ENCODE measurements at regions not wholly inside any gene's neighbourhood (a gene's known extent, or its start where the extent isn't known, plus 50 kb on each side); places are given as distances from the start of the nearest gene placed in this dataset.

DNA sequence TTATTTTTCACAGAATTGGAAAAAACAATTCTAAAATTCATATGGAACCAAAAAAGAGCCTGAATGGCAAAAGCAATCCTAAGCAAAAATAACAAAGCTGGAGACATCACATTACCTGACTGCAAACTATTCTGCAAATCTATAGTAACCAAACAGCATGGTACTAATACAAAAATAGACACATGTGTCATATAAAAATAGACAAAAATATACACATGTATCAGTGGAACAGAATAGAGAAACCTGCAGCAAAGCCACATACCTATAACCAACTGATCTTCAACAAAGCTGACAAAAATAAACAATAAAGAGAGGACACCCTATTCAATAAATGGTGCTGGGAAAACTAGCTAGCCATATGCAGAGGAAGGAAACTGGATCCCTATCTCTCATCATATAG is 259.6 kb downstream of the IGSF11 start:
- TF ChIP-seq GLIS3 (CRISPR knock-in tag; IDR thresholded peaks at IDR 0.05) (no peak), ESRRG (CRISPR knock-in tag; IDR thresholded peaks at IDR 0.05) (no peak), PPARA (CRISPR knock-in tag; IDR thresholded peaks at IDR 0.05; ENCODE audit: borderline replicate concordance) (no peak), TOX (CRISPR knock-in tag; IDR thresholded peaks at IDR 0.05; ENCODE audit: borderline replicate concordance) (no peak), CSDC2 (CRISPR knock-in tag; IDR thresholded peaks at IDR 0.05) (no peak), ZNF70 (CRISPR knock-in tag; IDR thresholded peaks at IDR 0.05) (no peak), BACH2 (CRISPR knock-in tag; IDR thresholded peaks at IDR 0.05; ENCODE audit: borderline replicate concordance) (no peak), ZFP30 (CRISPR knock-in tag; IDR thresholded peaks at IDR 0.05) (no peak), RARB (CRISPR knock-in tag; IDR thresholded peaks at IDR 0.05) (no peak), ISL1 (CRISPR knock-in tag; IDR thresholded peaks at IDR 0.05) (no peak), ZC3H10 (CRISPR knock-in tag; IDR thresholded peaks at IDR 0.05) (no peak), ZFP3 (CRISPR knock-in tag; IDR thresholded peaks at IDR 0.05) (no peak), ZNF8 (CRISPR knock-in tag; IDR thresholded peaks at IDR 0.05) (no peak), TCF4 (CRISPR knock-in tag; IDR thresholded peaks at IDR 0.05; ENCODE audit: borderline replicate concordance) (no peak), SNAI2 (CRISPR knock-in tag; IDR thresholded peaks at IDR 0.05) (no peak)
- TF ChIP-seq, protein P1, sequence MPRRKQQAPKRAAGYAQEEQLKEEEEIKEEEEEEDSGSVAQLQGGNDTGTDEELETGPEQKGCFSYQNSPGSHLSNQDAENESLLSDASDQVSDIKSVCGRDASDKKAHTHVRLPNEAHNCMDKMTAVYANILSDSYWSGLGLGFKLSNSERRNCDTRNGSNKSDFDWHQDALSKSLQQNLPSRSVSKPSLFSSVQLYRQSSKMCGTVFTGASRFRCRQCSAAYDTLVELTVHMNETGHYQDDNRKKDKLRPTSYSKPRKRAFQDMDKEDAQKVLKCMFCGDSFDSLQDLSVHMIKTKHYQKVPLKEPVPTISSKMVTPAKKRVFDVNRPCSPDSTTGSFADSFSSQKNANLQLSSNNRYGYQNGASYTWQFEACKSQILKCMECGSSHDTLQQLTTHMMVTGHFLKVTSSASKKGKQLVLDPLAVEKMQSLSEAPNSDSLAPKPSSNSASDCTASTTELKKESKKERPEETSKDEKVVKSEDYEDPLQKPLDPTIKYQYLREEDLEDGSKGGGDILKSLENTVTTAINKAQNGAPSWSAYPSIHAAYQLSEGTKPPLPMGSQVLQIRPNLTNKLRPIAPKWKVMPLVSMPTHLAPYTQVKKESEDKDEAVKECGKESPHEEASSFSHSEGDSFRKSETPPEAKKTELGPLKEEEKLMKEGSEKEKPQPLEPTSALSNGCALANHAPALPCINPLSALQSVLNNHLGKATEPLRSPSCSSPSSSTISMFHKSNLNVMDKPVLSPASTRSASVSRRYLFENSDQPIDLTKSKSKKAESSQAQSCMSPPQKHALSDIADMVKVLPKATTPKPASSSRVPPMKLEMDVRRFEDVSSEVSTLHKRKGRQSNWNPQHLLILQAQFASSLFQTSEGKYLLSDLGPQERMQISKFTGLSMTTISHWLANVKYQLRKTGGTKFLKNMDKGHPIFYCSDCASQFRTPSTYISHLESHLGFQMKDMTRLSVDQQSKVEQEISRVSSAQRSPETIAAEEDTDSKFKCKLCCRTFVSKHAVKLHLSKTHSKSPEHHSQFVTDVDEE (CRISPR knock-in tag; IDR thresholded peaks at IDR 0.05): no peak
- TF ChIP-seq, protein P2, sequence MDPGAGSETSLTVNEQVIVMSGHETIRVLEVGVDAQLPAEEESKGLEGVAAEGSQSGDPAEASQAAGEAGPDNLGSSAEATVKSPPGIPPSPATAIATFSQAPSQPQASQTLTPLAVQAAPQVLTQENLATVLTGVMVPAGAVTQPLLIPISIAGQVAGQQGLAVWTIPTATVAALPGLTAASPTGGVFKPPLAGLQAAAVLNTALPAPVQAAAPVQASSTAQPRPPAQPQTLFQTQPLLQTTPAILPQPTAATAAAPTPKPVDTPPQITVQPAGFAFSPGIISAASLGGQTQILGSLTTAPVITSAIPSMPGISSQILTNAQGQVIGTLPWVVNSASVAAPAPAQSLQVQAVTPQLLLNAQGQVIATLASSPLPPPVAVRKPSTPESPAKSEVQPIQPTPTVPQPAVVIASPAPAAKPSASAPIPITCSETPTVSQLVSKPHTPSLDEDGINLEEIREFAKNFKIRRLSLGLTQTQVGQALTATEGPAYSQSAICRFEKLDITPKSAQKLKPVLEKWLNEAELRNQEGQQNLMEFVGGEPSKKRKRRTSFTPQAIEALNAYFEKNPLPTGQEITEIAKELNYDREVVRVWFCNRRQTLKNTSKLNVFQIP (CRISPR knock-in tag; IDR thresholded peaks at IDR 0.05; ENCODE audit: borderline replicate concordance, low read depth): no peak
- TF ChIP-seq, protein P3, sequence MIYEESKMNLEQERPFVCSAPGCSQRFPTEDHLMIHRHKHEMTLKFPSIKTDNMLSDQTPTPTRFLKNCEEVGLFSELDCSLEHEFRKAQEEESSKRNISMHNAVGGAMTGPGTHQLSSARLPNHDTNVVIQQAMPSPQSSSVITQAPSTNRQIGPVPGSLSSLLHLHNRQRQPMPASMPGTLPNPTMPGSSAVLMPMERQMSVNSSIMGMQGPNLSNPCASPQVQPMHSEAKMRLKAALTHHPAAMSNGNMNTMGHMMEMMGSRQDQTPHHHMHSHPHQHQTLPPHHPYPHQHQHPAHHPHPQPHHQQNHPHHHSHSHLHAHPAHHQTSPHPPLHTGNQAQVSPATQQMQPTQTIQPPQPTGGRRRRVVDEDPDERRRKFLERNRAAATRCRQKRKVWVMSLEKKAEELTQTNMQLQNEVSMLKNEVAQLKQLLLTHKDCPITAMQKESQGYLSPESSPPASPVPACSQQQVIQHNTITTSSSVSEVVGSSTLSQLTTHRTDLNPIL (CRISPR knock-in tag; IDR thresholded peaks at IDR 0.05; ENCODE audit: low read depth): no peak
- TF ChIP-seq, protein P4, sequence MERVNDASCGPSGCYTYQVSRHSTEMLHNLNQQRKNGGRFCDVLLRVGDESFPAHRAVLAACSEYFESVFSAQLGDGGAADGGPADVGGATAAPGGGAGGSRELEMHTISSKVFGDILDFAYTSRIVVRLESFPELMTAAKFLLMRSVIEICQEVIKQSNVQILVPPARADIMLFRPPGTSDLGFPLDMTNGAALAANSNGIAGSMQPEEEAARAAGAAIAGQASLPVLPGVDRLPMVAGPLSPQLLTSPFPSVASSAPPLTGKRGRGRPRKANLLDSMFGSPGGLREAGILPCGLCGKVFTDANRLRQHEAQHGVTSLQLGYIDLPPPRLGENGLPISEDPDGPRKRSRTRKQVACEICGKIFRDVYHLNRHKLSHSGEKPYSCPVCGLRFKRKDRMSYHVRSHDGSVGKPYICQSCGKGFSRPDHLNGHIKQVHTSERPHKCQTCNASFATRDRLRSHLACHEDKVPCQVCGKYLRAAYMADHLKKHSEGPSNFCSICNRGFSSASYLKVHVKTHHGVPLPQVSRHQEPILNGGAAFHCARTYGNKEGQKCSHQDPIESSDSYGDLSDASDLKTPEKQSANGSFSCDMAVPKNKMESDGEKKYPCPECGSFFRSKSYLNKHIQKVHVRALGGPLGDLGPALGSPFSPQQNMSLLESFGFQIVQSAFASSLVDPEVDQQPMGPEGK (CRISPR knock-in tag; IDR thresholded peaks at IDR 0.05; ENCODE audit: borderline replicate concordance): no peak
- TF ChIP-seq, protein P5, sequence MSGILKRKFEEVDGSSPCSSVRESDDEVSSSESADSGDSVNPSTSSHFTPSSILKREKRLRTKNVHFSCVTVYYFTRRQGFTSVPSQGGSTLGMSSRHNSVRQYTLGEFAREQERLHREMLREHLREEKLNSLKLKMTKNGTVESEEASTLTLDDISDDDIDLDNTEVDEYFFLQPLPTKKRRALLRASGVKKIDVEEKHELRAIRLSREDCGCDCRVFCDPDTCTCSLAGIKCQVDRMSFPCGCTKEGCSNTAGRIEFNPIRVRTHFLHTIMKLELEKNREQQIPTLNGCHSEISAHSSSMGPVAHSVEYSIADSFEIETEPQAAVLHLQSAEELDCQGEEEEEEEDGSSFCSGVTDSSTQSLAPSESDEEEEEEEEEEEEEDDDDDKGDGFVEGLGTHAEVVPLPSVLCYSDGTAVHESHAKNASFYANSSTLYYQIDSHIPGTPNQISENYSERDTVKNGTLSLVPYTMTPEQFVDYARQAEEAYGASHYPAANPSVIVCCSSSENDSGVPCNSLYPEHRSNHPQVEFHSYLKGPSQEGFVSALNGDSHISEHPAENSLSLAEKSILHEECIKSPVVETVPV (CRISPR knock-in tag; IDR thresholded peaks at IDR 0.05): no peak
- no peak for ATAC-seq

DNA sequence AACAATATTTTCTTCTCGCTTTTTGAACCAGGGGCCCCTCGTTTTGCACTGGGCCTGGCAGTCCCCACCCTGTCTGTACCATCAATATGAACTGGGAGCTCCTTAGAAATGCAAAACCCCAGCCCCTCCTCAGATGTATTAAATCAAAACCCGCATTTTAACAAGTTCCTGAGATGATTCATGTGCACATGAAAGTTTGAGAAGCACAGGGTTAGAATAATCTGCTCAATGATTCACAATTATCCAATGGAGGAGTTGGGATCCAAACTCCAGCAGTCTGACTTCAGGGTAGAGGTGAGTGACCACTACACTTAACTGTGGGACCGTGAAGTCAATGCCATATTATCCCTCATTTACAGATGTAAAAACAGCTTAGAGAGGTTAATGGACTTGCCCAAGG is 256.4 kb downstream of the IGSF11 start:
- no peak for ATAC-seq

More for the DNA sequence above, 256.4 kb downstream of the IGSF11 start:
- TF ChIP-seq ISL1 (CRISPR knock-in tag; IDR thresholded peaks at IDR 0.05): no peak
- TF ChIP-seq TCF4 (CRISPR knock-in tag; IDR thresholded peaks at IDR 0.05; ENCODE audit: borderline replicate concordance): no peak
- TF ChIP-seq, protein P4 (CRISPR knock-in tag; IDR thresholded peaks at IDR 0.05; ENCODE audit: borderline replicate concordance): no peak
- no peak for TF ChIP-seq ESRRG (CRISPR knock-in tag; IDR thresholded peaks at IDR 0.05)
- TF ChIP-seq ZNF70 (CRISPR knock-in tag; IDR thresholded peaks at IDR 0.05): no peak
- TF ChIP-seq TOX (CRISPR knock-in tag; IDR thresholded peaks at IDR 0.05; ENCODE audit: borderline replicate concordance): no peak
- TF ChIP-seq ZNF8 (CRISPR knock-in tag; IDR thresholded peaks at IDR 0.05): no peak
- TF ChIP-seq CSDC2 (CRISPR knock-in tag; IDR thresholded peaks at IDR 0.05): no peak
- TF ChIP-seq OSR1 (CRISPR knock-in tag; IDR thresholded peaks at IDR 0.05): no peak
- no peak for TF ChIP-seq ZNF565 (CRISPR knock-in tag; conservative IDR thresholded peaks at IDR 0.05; ENCODE audit: low read depth)
- TF ChIP-seq, protein P5 (CRISPR knock-in tag; IDR thresholded peaks at IDR 0.05): no peak
- no peak for TF ChIP-seq GLIS3 (CRISPR knock-in tag; IDR thresholded peaks at IDR 0.05)
- TF ChIP-seq ARNTL (CRISPR knock-in tag; IDR thresholded peaks at IDR 0.05; ENCODE audit: borderline replicate concordance, low read depth): no peak
- TF ChIP-seq, protein P3 (CRISPR knock-in tag; IDR thresholded peaks at IDR 0.05; ENCODE audit: low read depth): no peak
- TF ChIP-seq RARB (CRISPR knock-in tag; IDR thresholded peaks at IDR 0.05): no peak

Data from SK-N-SH treated with all-trans-retinoic acid at 6 μM for 48 hours (cell line).